Stimulated activated effector memory CD8-positive, alpha-beta T cell treated with anti-CD3 and anti-CD28 coated beads, Interleukin-12 subunit alpha, Interleukin-12 subunit beta, amount 100 ng/mL, for 72 hours (primary cell): ENCODE measurements at regions not wholly inside any gene's neighbourhood (a gene's known extent, or its start where the extent isn't known, plus 50 kb on each side); places are given as distances from the start of the nearest gene placed in this dataset.

Source experiments
- ATAC-seq: fragments of 150-1000 bp; cut with Tn5 transposase; 2 replicates; pipeline ENCODE4 v1.10.0; 2021
- DNase-seq, 2 donors: peaks; one replicate each; pipeline ENCODE4 v3.0.0; 2021 to 2022; ENCODE audit warnings: low spot score in 2 of 2
- H3K27ac Mint-ChIP-seq: one replicate; pipeline ENCODE4 v1.8.0; 2022; ENCODE audit warnings: mild to moderate bottlenecking, mixed read lengths
- H3K36me3 Mint-ChIP-seq: one replicate; pipeline ENCODE4 v1.8.0; 2022; ENCODE audit warnings: mild to moderate bottlenecking, mixed read lengths
- H3K4me1 Mint-ChIP-seq: one replicate; pipeline ENCODE4 v1.8.0; 2022; ENCODE audit warnings: mixed read lengths
- H3K4me3 Mint-ChIP-seq: one replicate; pipeline ENCODE4 v1.8.0; 2022; ENCODE audit warnings: mild to moderate bottlenecking, mixed read lengths
- H3K9me3 Mint-ChIP-seq: one replicate; pipeline ENCODE4 v1.8.0; 2022; ENCODE audit warnings: mixed read lengths

GRCh38 chr2:228840743-228841114 lies 430.4 kb downstream of the PID1 start:
- H3K4me1 Mint-ChIP-seq: no peaks in the 10 kb centered on the region
- H3K36me3 Mint-ChIP-seq: no peaks in the 10 kb centered on the region
- no peak for DNase-seq
- ATAC-seq: no peak
- H3K27ac Mint-ChIP-seq: no peak overlapping the region
- H3K9me3 Mint-ChIP-seq: peaks cover 6% of the 10 kb centered on the region
- no peak overlapping the region for H3K4me3 Mint-ChIP-seq

- ATAC-seq (no peak), DNase-seq (no peak)
- Mint-ChIP-seq H3K27ac (no peak overlapping the region), H3K9me3 (peaks cover 6% of the 10 kb centered on the region), H3K4me1 (no peaks in the 10 kb centered on the region), H3K4me3 (no peak overlapping the region), H3K36me3 (no peaks in the 10 kb centered on the region)
Measured at GRCh38 chr2:228840113-228840742, 430.9 kb downstream of the PID1 start.

GRCh38 chr2:228839421-228839876 lies 431.6 kb downstream of the PID1 start:
- Mint-ChIP-seq H3K9me3 (peaks cover 9% of the 10 kb centered on the region), H3K4me1 (no peaks in the 10 kb centered on the region), H3K27ac (no peak overlapping the region), H3K4me3 (no peak overlapping the region), H3K36me3 (no peaks in the 10 kb centered on the region)
- DNase-seq: no peak
- ATAC-seq: no peak

- no peak overlapping the region for H3K4me3 Mint-ChIP-seq
- ATAC-seq (no peak), DNase-seq (no peak)
- H3K27ac Mint-ChIP-seq: no peak overlapping the region
- H3K4me1 Mint-ChIP-seq: no peaks in the 10 kb centered on the region
- no peaks in the 10 kb centered on the region for H3K36me3 Mint-ChIP-seq
- H3K9me3 Mint-ChIP-seq: peaks cover 9% of the 10 kb centered on the region
Measured at GRCh38 chr2:228838819-228839218, 432.3 kb downstream of the PID1 start.

GRCh38 chr2:228828397-228828796 lies 442.7 kb downstream of the PID1 start:
- H3K9me3 Mint-ChIP-seq: peaks cover 11% of the 10 kb centered on the region
- no peaks in the 10 kb centered on the region for H3K4me1 Mint-ChIP-seq
- no peak for ATAC-seq
- H3K4me3 Mint-ChIP-seq: no peak overlapping the region
- no peak for DNase-seq
- H3K36me3 Mint-ChIP-seq: no peaks in the 10 kb centered on the region
- no peak overlapping the region for H3K27ac Mint-ChIP-seq

- Mint-ChIP-seq H3K36me3 (no peaks in the 10 kb centered on the region), H3K9me3 (peaks cover 12% of the 10 kb centered on the region), H3K4me3 (no peak overlapping the region), H3K4me1 (no peaks in the 10 kb centered on the region), H3K27ac (no peak overlapping the region)
- DNase-seq (no peak), ATAC-seq (no peak)
Measured at GRCh38 chr2:228827056-228827700, 443.9 kb downstream of the PID1 start.

GRCh38 chr2:228819701-228820100 lies 451.4 kb downstream of the PID1 start:
- DNase-seq: no peak
- no peak overlapping the region for H3K27ac Mint-ChIP-seq
- H3K36me3 Mint-ChIP-seq: no peaks in the 10 kb centered on the region
- H3K9me3 Mint-ChIP-seq: peaks cover 10% of the 10 kb centered on the region
- H3K4me1 Mint-ChIP-seq: no peaks in the 10 kb centered on the region
- no peak for ATAC-seq
- H3K4me3 Mint-ChIP-seq: no peak overlapping the region

- DNase-seq (no peak), ATAC-seq (no peak)
- no peak overlapping the region for H3K4me3 Mint-ChIP-seq
- peaks cover 15% of the 10 kb centered on the region for H3K9me3 Mint-ChIP-seq
- H3K4me1 Mint-ChIP-seq: no peaks in the 10 kb centered on the region
- H3K27ac Mint-ChIP-seq: no peak overlapping the region
- no peaks in the 10 kb centered on the region for H3K36me3 Mint-ChIP-seq
Measured at GRCh38 chr2:228802181-228803071, 468.7 kb downstream of the PID1 start.

GRCh38 chr2:228801451-228801850 lies 469.6 kb downstream of the PID1 start:
- DNase-seq (no peak), ATAC-seq (no peak)
- no peak overlapping the region for H3K27ac Mint-ChIP-seq
- H3K4me3 Mint-ChIP-seq: no peak overlapping the region
- peaks cover 10% of the 10 kb centered on the region for H3K9me3 Mint-ChIP-seq
- H3K4me1 Mint-ChIP-seq: no peaks in the 10 kb centered on the region
- H3K36me3 Mint-ChIP-seq: no peaks in the 10 kb centered on the region

- ATAC-seq: no peak
- Mint-ChIP-seq H3K9me3 (peaks cover 15% of the 10 kb centered on the region), H3K4me1 (no peaks in the 10 kb centered on the region), H3K36me3 (no peaks in the 10 kb centered on the region), H3K27ac (no peak overlapping the region), H3K4me3 (no peak overlapping the region)
- DNase-seq: no peak
Measured at GRCh38 chr2:228799208-228799588, 471.9 kb downstream of the PID1 start.

GRCh38 chr2:228798458-228799207 lies 472.5 kb downstream of the PID1 start:
- ATAC-seq: no peak
- H3K4me3 Mint-ChIP-seq: no peak overlapping the region
- H3K9me3 Mint-ChIP-seq: peaks cover 17% of the 10 kb centered on the region
- H3K27ac Mint-ChIP-seq: no peak overlapping the region
- H3K4me1 Mint-ChIP-seq: no peaks in the 10 kb centered on the region
- H3K36me3 Mint-ChIP-seq: no peaks in the 10 kb centered on the region
- no peak for DNase-seq

GRCh38 chr2:228796386-228796785 lies 474.7 kb downstream of the PID1 start:
- no peaks in the 10 kb centered on the region for H3K36me3 Mint-ChIP-seq
- ATAC-seq (no peak), DNase-seq (no peak)
- H3K27ac Mint-ChIP-seq: no peak overlapping the region
- H3K9me3 Mint-ChIP-seq: peaks cover 24% of the 10 kb centered on the region
- no peaks in the 10 kb centered on the region for H3K4me1 Mint-ChIP-seq
- H3K4me3 Mint-ChIP-seq: no peak overlapping the region

- no peak overlapping the region for H3K27ac Mint-ChIP-seq
- ATAC-seq: no peak
- H3K4me1 Mint-ChIP-seq: no peaks in the 10 kb centered on the region
- no peaks in the 10 kb centered on the region for H3K36me3 Mint-ChIP-seq
- peaks cover 17% of the 10 kb centered on the region for H3K9me3 Mint-ChIP-seq
- H3K4me3 Mint-ChIP-seq: no peak overlapping the region
- DNase-seq: no peak
Measured at GRCh38 chr2:228793116-228793515, 478.0 kb downstream of the PID1 start.

- no peak for DNase-seq
- H3K4me1 Mint-ChIP-seq: no peaks in the 10 kb centered on the region
- no peak for ATAC-seq
- H3K36me3 Mint-ChIP-seq: no peaks in the 10 kb centered on the region
- H3K9me3 Mint-ChIP-seq: peaks cover 17% of the 10 kb centered on the region
- H3K27ac Mint-ChIP-seq: no peak overlapping the region
- H3K4me3 Mint-ChIP-seq: no peak overlapping the region
Measured at GRCh38 chr2:228786901-228787300, 484.2 kb downstream of the PID1 start.

GRCh38 chr2:228782281-228782680 lies 488.8 kb downstream of the PID1 start:
- no peaks in the 10 kb centered on the region for H3K36me3 Mint-ChIP-seq
- no peak overlapping the region for H3K27ac Mint-ChIP-seq
- no peak overlapping the region for H3K4me3 Mint-ChIP-seq
- peaks cover 20% of the 10 kb centered on the region for H3K9me3 Mint-ChIP-seq
- ATAC-seq (no peak), DNase-seq (no peak)
- H3K4me1 Mint-ChIP-seq: no peaks in the 10 kb centered on the region
